K562 (cell line): ENCODE measurements at regions not wholly inside any gene's neighbourhood (a gene's known extent, or its start where the extent isn't known, plus 50 kb on each side); places are given as distances from the start of the nearest gene placed in this dataset.

Source experiments
- TF ChIP-seq, protein P1 (sequence below): fragments of 200-600 bp; sonication (generic); IDR thresholded peaks from one replicate; pipeline ENCODE4 v1.6.1; 2012; ENCODE audit warnings: mild to moderate bottlenecking, low read depth, low read length, inconsistent platforms

GRCh38 chr1:36675931-36676562 is 193.3 kb upstream of the CSF3R start (continued):
- TF ChIP-seq, protein P1, sequence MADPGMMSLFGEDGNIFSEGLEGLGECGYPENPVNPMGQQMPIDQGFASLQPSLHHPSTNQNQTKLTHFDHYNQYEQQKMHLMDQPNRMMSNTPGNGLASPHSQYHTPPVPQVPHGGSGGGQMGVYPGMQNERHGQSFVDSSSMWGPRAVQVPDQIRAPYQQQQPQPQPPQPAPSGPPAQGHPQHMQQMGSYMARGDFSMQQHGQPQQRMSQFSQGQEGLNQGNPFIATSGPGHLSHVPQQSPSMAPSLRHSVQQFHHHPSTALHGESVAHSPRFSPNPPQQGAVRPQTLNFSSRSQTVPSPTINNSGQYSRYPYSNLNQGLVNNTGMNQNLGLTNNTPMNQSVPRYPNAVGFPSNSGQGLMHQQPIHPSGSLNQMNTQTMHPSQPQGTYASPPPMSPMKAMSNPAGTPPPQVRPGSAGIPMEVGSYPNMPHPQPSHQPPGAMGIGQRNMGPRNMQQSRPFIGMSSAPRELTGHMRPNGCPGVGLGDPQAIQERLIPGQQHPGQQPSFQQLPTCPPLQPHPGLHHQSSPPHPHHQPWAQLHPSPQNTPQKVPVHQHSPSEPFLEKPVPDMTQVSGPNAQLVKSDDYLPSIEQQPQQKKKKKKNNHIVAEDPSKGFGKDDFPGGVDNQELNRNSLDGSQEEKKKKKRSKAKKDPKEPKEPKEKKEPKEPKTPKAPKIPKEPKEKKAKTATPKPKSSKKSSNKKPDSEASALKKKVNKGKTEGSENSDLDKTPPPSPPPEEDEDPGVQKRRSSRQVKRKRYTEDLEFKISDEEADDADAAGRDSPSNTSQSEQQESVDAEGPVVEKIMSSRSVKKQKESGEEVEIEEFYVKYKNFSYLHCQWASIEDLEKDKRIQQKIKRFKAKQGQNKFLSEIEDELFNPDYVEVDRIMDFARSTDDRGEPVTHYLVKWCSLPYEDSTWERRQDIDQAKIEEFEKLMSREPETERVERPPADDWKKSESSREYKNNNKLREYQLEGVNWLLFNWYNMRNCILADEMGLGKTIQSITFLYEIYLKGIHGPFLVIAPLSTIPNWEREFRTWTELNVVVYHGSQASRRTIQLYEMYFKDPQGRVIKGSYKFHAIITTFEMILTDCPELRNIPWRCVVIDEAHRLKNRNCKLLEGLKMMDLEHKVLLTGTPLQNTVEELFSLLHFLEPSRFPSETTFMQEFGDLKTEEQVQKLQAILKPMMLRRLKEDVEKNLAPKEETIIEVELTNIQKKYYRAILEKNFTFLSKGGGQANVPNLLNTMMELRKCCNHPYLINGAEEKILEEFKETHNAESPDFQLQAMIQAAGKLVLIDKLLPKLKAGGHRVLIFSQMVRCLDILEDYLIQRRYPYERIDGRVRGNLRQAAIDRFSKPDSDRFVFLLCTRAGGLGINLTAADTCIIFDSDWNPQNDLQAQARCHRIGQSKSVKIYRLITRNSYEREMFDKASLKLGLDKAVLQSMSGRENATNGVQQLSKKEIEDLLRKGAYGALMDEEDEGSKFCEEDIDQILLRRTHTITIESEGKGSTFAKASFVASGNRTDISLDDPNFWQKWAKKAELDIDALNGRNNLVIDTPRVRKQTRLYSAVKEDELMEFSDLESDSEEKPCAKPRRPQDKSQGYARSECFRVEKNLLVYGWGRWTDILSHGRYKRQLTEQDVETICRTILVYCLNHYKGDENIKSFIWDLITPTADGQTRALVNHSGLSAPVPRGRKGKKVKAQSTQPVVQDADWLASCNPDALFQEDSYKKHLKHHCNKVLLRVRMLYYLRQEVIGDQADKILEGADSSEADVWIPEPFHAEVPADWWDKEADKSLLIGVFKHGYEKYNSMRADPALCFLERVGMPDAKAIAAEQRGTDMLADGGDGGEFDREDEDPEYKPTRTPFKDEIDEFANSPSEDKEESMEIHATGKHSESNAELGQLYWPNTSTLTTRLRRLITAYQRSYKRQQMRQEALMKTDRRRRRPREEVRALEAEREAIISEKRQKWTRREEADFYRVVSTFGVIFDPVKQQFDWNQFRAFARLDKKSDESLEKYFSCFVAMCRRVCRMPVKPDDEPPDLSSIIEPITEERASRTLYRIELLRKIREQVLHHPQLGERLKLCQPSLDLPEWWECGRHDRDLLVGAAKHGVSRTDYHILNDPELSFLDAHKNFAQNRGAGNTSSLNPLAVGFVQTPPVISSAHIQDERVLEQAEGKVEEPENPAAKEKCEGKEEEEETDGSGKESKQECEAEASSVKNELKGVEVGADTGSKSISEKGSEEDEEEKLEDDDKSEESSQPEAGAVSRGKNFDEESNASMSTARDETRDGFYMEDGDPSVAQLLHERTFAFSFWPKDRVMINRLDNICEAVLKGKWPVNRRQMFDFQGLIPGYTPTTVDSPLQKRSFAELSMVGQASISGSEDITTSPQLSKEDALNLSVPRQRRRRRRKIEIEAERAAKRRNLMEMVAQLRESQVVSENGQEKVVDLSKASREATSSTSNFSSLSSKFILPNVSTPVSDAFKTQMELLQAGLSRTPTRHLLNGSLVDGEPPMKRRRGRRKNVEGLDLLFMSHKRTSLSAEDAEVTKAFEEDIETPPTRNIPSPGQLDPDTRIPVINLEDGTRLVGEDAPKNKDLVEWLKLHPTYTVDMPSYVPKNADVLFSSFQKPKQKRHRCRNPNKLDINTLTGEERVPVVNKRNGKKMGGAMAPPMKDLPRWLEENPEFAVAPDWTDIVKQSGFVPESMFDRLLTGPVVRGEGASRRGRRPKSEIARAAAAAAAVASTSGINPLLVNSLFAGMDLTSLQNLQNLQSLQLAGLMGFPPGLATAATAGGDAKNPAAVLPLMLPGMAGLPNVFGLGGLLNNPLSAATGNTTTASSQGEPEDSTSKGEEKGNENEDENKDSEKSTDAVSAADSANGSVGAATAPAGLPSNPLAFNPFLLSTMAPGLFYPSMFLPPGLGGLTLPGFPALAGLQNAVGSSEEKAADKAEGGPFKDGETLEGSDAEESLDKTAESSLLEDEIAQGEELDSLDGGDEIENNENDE: peak; percentile 88
